HG03520 (cell line): ENCODE measurements at regions not wholly inside any gene's neighbourhood (a gene's known extent, or its start where the extent isn't known, plus 50 kb on each side); places are given as distances from the start of the nearest gene placed in this dataset.

Source experiments
- ATAC-seq: cut with Tn5 transposase; IDR thresholded peaks from one replicate; pipeline ENCODE4 v1.9.1; 2021; ENCODE audit warnings: mild to moderate bottlenecking, moderate library complexity; ENCODE audit not compliant: unreplicated experiment

DNA sequence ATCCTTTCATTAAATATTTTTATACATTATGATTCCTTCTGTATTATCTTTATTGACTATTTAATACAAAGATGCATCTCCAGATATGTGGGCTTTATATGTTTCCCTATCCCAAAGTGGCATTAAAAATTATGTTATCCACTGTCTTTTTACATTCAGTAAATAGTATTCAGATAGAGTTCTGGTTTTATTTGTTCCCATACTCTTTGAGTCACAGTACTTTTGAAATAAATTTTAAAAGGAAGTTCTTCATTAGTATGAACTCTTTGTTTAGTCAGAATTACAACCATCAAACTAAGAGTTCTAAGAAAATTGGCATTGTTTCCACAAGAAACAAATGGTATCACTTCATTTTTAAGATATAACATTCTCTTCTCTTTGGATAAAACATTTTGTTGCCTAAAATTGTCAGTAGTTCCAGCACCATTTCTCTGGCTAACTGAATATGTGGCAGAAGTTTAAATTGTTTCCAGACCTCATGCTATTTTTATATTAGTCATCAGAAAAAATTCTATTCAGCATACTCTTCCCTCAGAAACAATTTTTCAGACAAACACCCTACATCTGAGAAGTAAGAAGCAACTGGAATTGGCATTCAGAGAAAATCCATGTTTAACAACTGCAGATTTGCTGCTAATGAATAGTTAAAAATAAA, 88.5 kb upstream of the COL5A2 start:
- ATAC-seq: no peak

GRCh38 chr2:189268763-189269162, 89.2 kb upstream of the COL5A2 start:
- no peak for ATAC-seq

DNA sequence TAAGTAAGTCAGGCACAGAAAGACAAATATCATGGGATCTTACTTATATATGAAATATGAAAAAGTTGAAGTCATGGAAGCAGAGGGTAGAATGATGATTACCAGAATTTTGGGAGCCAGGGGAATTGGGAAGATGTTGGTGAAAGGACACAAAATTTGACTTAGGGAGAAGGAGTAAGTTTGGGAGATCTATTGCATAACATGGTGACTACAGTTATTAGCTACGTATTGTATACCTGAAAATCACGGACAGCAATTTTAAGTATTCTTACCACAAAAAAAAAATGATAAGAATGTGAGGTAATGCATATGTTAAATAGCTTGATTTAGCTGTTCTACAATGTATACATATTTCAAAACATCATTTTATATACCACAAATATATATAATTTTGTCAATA, 94.2 kb upstream of the COL5A2 start:
- ATAC-seq: no peak

GRCh38 chr2:189274361-189274760, 94.8 kb upstream of the COL5A2 start:
- ATAC-seq: no peak

- ATAC-seq: no peak
These were observed 96.7 kb upstream of the COL5A2 start for GRCh38 chr2:189276277-189276676.

- ATAC-seq: no peak
These were observed 101.6 kb upstream of the COL5A2 start for GRCh38 chr2:189281201-189281600.

GRCh38 chr2:189285349-189285748, 105.8 kb upstream of the COL5A2 start:
- no peak for ATAC-seq

GRCh38 chr2:189285962-189286645, 106.5 kb upstream of the COL5A2 start:
- ATAC-seq: no peak

DNA sequence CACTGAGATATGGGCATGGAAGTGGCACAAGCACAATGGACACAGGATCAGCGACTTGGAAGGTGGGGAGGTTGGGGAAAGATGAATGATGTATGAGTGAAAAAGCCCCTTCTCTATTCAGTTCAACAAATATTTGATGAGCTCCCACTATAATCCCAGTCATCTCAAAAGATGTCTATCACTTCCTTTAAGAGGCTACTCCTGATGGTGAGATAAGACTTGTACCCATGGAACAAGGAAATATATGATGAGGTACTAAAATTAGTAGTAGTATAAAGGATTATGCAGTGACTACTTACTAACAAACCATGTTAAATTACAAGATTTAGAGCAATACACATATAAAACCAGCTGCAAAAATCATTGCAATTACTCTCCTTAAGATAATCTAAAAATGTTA, 107.8 kb upstream of the COL5A2 start:
- ATAC-seq: no peak

GRCh38 chr2:189287982-189288521, 108.5 kb upstream of the COL5A2 start:
- ATAC-seq: peak; percentile 81

DNA sequence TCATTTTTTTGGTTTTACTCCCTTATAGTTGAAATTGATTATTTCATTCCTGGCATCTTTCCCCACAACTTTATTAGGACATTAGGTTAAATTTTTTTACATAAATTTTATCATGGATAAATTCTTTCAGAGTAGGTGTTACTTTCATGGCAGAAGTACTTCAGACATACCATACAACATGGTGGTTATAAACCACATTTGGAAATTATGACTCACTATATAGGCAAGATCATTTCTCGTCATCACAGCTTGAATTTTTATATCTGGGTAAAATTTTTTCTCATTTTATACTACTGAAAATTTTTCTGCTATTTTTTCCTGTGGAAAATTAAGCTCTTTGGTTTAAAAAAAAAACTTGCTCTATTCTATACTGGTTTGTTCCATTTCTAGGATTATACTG, 111.9 kb upstream of the COL5A2 start:
- no peak for ATAC-seq

GRCh38 chr2:189293164-189293563, 113.6 kb upstream of the COL5A2 start:
- ATAC-seq: no peak

GRCh38 chr2:189297446-189297845, 117.9 kb upstream of the COL5A2 start:
- no peak for ATAC-seq

DNA sequence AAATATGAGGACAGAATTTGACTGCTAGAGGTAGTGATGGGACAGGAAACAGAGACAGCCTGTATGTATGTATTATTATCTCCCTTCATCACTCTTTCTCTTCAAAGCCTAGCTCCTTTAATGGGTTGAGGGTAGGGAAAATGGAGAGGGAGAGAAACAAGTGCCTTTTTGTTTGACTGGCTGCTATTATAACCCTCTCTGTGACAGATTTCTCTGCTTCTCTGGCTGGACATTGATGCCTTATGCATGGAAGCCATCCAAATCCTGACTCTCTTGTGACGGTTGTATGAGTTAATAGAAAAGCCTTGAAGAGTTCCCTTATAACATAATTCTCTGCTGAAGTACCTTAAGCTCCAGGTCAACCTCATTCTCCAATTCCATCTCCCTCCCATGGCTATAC, 118.5 kb upstream of the COL5A2 start:
- no peak for ATAC-seq

GRCh38 chr2:189298481-189298880, 118.9 kb upstream of the COL5A2 start:
- no peak for ATAC-seq

- ATAC-seq: no peak
These were observed 120.4 kb upstream of the COL5A2 start for GRCh38 chr2:189299974-189300373.

- no peak for ATAC-seq
These were observed 121.4 kb upstream of the COL5A2 start for GRCh38 chr2:189300916-189301315.

DNA sequence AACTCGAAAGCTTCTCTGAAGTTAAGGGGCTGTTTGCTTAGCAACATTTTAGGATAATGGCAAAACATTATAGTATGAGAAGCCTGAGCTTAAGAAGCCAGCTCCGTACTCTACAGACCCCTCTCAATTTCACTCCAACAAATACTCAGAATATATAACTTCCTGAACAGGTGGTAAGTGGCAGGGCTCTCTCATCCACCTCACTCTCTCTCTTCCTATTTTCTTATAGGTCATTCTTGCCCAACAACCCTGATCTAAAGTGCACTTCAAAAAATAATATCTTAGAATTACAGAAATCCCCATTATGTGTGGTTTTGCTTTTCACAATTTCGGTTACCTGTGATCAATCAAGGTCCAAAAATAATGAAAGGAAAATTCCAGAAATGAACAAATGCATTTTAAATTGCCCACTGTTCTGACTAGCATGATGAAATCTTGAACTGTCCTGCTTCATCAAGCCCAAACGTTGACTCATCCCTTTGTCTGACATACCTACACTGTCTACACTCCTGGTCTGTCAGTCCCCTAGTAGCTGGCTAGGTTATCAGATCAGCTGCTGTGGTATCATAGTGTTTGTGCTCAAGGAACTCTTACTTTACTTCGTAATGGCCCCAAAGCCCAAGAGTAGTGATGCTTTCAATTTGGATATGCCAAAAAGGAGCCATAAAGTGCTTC, 122.8 kb upstream of the COL5A2 start:
- ATAC-seq: no peak

GRCh38 chr2:189304360-189304759, 124.8 kb upstream of the COL5A2 start:
- no peak for ATAC-seq

- ATAC-seq: no peak
These were observed 125.9 kb upstream of the COL5A2 start for GRCh38 chr2:189305291-189305943.

DNA sequence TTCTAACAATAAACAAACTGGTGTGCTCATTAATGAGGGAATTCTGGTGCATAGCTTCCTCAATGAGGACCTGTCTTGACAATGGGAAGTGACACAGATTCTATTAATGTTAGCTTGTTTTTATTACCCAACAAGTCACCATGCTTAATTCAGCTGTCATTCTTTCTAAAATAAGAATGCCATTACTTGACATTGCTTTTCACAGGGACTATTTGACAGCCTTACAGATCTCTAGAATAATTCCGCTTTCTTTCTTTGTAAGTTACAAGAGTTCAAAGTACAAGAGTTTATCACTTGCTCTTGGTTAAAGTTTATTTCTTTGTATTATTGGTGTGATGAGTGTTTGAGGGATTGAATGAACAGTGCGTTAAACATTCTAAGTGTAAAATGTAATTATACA, 127.0 kb upstream of the COL5A2 start:
- ATAC-seq: no peak
